Germinal center (tissue), 1 donor: ENCODE measurements at regions not wholly inside any gene's neighbourhood (a gene's known extent, or its start where the extent isn't known, plus 50 kb on each side); places are given as distances from the start of the nearest gene placed in this dataset.

Source experiments
- DNase-seq: peaks from one replicate; pipeline ENCODE4 v3.0.0; 2012; ENCODE audit warnings: mixed read lengths, low spot score

GRCh38 chr3:151992326-151993041 lies 119.0 kb downstream of the SUCNR1 start:
- DNase-seq: no peak

DNA sequence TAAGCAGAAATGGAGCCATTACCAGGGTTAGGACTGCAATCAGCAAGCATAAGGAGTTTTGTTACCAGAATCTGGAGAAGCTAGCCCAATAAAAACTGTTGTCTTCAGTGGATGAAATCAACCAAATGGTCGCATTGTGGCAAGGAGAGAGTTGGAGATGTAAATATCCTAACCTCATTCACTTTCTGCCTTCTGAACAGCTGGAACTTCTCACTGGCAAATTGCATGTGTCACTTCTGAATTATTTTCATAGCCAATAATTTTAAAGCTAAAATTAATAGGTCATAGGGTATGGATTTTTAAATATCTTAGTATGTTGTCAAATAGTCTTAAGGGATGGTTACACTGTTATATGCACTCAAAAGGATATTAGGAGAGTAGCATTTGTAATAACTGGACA lies 121.6 kb downstream of the SUCNR1 start:
- no peak for DNase-seq

DNA sequence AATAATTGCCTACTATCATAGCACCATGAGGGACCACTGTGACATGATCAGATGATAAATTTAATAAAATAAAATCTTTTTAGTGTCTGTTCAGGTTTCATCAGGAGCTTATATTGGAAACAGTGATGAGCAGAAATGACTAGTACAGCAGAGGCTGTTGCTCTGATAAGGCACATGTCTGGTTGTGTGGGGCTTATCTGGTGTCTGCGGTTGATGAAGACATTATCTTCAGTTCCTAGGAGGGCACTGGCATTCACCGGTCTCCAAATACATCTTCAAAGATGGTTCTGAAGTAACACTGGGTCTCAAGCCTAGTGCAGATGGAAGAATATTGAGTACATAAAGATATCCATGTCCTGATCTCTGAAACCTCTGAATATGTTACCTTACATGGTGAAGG lies 125.3 kb downstream of the SUCNR1 start:
- DNase-seq: no peak

DNA sequence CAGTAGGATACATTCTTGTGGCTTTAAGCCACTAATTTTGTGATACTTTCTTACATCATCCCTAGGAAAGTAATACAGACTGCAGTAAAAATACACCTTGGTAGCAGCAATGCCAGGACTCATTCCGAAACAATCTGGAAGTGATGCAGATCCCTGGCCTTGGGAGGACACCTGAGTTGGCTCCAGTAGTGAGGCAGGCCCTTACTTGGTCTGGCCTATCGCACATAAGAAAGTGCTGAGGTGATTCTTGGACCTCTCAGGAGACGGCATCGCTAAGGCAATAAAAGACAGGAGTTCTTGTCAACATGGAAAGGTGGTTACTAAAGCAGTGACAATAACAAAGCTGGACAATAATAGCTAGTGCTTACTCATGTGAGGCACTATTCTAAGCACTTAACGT lies 126.5 kb downstream of the SUCNR1 start:
- no peak for DNase-seq

GRCh38 chr3:152011812-152012735 lies 138.6 kb downstream of the SUCNR1 start:
- no peak for DNase-seq

DNA sequence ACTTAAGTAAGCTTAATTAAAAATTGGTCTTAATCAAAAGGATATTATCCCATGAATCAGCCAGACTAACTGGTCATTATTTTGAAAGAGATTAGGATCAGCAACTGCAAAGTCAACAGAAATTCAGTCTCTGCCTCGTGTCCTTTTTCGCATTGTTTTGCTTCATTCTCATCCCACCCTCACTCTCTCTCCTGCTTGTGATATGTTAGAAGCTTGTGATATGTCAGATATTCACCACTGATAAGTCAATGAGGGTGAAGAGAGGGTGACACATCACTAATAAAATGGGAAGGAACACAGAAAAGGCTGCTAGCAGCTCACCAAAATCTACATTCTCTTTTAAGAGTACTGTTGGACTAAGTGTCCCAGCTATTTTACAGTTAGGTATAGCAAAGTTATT lies 146.1 kb downstream of the SUCNR1 start:
- no peak for DNase-seq

DNA sequence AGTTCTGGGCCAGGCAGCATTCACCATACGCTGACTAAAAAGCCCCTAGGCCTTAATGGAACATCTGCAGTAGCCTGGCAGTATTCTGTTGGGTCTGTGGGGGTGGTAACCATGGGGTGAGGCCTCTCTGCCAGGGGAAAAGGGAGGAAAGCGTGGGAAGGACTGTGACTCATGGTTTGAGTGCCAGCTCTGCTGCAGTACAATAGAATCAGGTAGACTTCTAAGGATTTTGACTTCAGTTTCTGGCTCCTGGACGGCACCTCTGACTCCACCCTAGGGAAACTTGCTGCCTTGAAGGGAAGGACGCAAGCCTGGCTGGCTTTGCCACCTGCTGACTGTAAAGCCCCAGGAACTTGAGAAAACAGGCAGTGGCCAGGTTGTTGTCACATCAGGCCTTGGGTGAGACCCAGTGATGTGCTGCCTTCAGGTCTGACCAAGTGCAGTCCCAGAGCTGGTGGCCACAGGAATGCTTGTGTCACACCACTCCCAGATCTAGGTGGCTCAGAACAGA lies 148.6 kb downstream of the SUCNR1 start:
- DNase-seq: no peak

DNA sequence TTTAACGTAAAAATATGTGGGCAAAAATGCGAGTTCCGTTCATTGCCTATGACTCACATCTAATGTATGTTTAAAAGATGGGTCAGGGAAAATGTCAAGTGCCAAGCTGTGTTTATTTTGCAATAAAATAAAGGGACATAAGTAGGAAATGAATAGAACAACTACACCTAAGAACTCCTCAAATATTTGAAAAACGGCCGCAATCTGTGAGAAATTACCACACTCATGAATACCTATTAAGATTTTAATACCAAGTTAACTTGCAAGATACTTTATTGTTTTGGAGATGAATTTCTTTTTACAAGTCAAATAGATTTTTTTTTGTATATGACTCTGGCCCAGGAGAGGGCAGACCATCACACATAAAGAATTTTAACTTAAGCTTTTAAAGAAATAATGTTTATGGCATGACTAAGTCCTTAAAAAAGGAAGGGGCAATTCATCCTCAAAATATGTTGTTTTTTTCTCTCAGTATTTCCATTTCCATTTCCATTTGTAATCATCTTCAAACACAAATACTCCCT lies 152.7 kb downstream of the SUCNR1 start:
- DNase-seq: no peak

DNA sequence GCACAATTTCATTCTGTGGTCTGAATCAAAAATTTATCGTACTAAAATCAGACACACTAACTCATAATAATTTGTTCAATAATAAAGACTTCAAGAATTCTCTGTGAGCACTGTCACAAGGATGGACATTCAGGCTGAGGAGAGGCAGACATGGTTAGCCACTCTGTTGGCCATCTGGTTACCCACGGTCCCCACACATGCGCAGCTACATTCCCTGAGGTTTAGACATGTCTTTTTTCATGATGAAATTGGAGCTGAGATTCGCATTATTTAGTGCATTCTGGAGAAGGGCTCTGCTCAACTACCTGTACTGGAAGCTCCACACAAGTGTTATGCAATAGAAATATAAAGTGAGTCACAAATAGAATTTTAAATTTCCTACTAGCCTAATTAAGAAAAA lies 156.9 kb downstream of the SUCNR1 start:
- DNase-seq: no peak

DNA sequence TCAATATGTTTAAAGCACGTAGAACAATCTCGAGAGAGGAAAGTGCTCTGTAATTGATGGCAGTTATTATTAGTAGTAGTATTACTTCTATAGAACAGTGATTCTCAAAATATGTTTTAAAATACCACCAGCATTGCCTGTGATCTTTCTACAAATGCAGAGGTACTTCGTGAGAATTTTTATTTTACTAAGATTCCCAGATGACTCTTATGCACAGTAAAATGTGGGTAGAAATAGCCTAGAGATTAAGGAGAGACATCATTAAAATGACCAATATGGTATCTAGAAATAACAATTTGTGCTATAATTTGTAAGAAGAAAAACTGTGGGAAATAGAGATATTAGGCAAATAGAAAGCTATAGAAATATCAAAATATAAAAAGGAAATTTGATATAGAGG lies 157.9 kb downstream of the SUCNR1 start:
- no peak for DNase-seq

GRCh38 chr3:152037297-152037696 lies 163.9 kb downstream of the SUCNR1 start:
- DNase-seq: no peak

GRCh38 chr3:152037953-152038352 lies 164.5 kb downstream of the SUCNR1 start:
- DNase-seq: no peak

GRCh38 chr3:152038490-152038889 lies 165.0 kb downstream of the SUCNR1 start:
- DNase-seq: no peak

- DNase-seq: no peak
Measured at GRCh38 chr3:152039887-152040286, 166.4 kb downstream of the SUCNR1 start.

- DNase-seq: no peak
Measured at GRCh38 chr3:152040319-152040718, 166.9 kb downstream of the SUCNR1 start.

DNA sequence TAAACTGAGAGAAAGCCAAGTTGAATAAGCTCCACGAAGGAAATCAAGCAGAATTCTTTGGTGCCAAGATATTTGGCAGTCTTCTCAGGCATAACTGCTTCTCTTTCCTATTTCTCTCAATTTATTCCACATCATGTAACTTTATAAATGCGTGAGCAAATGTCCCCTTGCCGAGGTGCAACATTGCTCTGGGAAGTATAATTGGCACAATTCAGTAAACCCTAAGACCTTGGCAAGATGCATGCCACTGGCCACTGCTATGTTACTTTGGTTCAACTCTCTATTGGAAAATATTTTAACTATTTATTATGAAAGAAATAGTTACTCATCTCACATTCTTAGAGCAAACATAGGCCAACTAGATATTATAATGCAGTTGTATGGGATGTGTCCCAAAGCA lies 170.2 kb downstream of the SUCNR1 start:
- no peak for DNase-seq

DNA sequence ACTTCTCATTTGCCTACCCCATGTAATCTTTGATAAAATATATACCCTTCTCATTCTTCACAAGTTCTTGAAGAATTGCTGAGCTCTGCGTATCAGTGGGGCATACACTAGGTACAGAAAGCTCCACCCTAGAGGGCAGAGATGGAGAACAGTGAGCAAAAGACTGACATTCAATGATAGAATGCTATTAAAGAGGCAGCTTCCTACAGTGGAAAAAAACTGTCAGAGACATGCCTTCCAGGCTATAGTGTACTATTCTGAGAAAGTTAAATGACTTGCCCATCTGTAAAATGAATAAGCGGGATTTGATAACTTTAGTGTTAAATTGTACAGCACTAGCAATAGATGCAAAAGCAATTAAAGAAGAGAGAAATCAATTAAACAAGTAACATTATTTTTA lies 172.8 kb downstream of the SUCNR1 start:
- no peak for DNase-seq

GRCh38 chr3:152047465-152047864 lies 174.0 kb downstream of the SUCNR1 start:
- no peak for DNase-seq

- no peak for DNase-seq
Measured at GRCh38 chr3:152048831-152049230, 175.4 kb downstream of the SUCNR1 start.

GRCh38 chr3:152050903-152051302 lies 177.5 kb downstream of the SUCNR1 start:
- DNase-seq: no peak

DNA sequence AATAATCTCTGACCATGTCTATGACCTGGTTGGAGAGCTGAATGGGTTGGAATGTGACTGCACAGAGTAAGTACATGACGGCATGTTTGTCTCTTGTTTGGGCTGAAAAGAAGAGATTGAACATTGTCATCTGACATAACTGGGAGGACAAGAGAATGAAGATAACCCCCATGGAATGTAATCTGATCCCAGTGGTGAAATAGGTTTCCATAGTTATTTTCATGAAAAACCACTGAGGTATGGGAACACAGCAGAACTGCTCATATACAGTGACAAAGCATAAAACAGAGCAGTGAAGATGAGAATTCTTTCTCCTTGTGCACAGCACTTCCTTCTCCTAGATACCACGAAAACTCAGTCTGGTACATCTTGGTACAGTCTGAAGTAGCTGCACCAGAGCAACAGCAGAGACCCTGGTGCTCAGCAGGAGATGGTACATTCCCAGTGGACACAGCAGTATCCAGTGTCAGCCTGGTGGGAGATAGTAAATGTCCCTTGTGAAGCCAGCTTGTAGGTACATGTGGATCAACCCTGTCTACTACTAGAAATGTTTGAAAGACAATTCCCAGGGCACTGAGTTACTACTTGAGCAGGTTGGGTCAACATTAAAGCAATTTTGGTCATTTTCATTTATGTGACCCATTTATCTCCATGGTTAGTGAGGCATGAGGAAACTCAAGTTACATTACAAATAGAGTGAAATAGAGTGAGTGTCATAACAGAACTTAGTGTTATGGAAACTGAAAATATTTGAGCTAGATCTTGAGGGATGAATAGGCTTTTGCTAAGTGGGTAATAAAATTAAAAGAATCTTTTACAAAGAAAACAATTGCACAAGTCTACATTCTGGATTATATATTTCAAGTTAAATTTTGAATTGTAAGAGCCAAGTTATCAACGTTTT lies 178.3 kb downstream of the SUCNR1 start:
- no peak for DNase-seq

DNA sequence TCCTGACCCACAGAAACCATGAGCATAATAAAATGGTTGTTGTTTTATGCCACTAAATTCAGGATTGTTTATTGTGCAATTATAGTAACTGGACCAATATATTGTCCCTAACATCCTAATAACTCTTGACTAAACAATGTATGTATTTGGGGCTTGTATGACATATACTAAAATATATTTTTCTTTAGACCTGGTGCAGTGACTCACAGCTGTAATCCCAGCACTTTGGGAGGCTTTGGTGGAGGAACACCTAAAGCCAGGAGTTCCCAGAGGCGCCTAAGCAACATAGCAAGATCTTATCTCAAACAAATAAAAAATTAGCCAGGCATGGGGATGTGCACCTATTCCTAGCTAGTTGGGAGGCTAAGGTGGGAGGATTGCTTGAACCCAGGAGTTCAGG lies 180.4 kb downstream of the SUCNR1 start:
- DNase-seq: no peak
